BLaER1 (cell line): ENCODE measurements at regions not wholly inside any gene's neighbourhood (a gene's known extent, or its start where the extent isn't known, plus 50 kb on each side); places are given as distances from the start of the nearest gene placed in this dataset.

ENCODE experiments used
- H3K27ac ChIP-seq: shearing (Covaris generic); formaldehyde crosslinking; 2 replicates; pipeline ENCODE4 v1.8.1; 2022
- H3K27me3 ChIP-seq: shearing (Covaris generic); formaldehyde crosslinking; 2 replicates; pipeline ENCODE4 v1.8.1; 2022
- H3K36me3 ChIP-seq: shearing (Covaris generic); formaldehyde crosslinking; 2 replicates; pipeline ENCODE4 v1.8.1; 2022
- H3K4me1 ChIP-seq: shearing (Covaris generic); formaldehyde crosslinking; 2 replicates; pipeline ENCODE4 v1.8.1; 2022
- H3K4me2 ChIP-seq: shearing (Covaris generic); formaldehyde crosslinking; 2 replicates; pipeline ENCODE4 v1.8.1; 2022
- H3K4me3 ChIP-seq: shearing (Covaris generic); formaldehyde crosslinking; 2 replicates; pipeline ENCODE4 v1.8.1; 2022
- H3K9ac ChIP-seq: shearing (Covaris generic); formaldehyde crosslinking; 2 replicates; pipeline ENCODE4 v1.8.1; 2022
- H3K9me3 ChIP-seq: shearing (Covaris generic); formaldehyde crosslinking; 2 replicates; pipeline ENCODE4 v1.8.1; 2022
- H4K20me1 ChIP-seq: shearing (Covaris generic); formaldehyde crosslinking; 2 replicates; pipeline ENCODE4 v1.8.1; 2022
- Cebpa-rat ChIP-seq: shearing (Covaris generic); IDR thresholded peaks from 2 replicates; pipeline ENCODE4 v1.8.1; 2022

- no peaks in the 10 kb centered on the region for H3K9me3 ChIP-seq
- H3K27me3 ChIP-seq, result no peaks in the 10 kb centered on the region
- peaks cover 7% of the 10 kb centered on the region for H3K4me1 ChIP-seq
- no peaks in the 10 kb centered on the region for H4K20me1 ChIP-seq
- no peak for TF ChIP-seq Cebpa-rat
- H3K27ac ChIP-seq, result no peak overlapping the region
- H3K36me3 ChIP-seq, result no peaks in the 10 kb centered on the region
- no peak overlapping the region for H3K4me2 ChIP-seq
- no peak overlapping the region for H3K4me3 ChIP-seq
- H3K9ac ChIP-seq, result no peak overlapping the region
Observed at GRCh38 chr3:22966349-22966748, 236.8 kb upstream of the UBE2E2 start.

- no peak for TF ChIP-seq Cebpa-rat
- H3K4me2 ChIP-seq, result peak overlapping the region; percentile 25; the same call in 1 of the 2 replicates
- no peaks in the 10 kb centered on the region for H3K27me3 ChIP-seq
- H4K20me1 ChIP-seq, result no peaks in the 10 kb centered on the region
- H3K9me3 ChIP-seq, result no peaks in the 10 kb centered on the region
- H3K36me3 ChIP-seq, result no peaks in the 10 kb centered on the region
- H3K27ac ChIP-seq, result no peak overlapping the region
- no peak overlapping the region for H3K9ac ChIP-seq
- no peak overlapping the region for H3K4me3 ChIP-seq
- H3K4me1 ChIP-seq, result peaks cover 7% of the 10 kb centered on the region
Observed at GRCh38 chr3:22969276-22969675, 233.9 kb upstream of the UBE2E2 start.

GRCh38 chr3:22971497-22971896, 231.6 kb upstream of the UBE2E2 start:
- Histone ChIP-seq H3K4me2 (no peak overlapping the region), H3K27ac (no peak overlapping the region), H3K9me3 (no peaks in the 10 kb centered on the region), H3K4me3 (no peak overlapping the region), H3K9ac (no peak overlapping the region), H4K20me1 (no peaks in the 10 kb centered on the region), H3K27me3 (no peaks in the 10 kb centered on the region), H3K36me3 (no peaks in the 10 kb centered on the region), H3K4me1 (peaks cover 7% of the 10 kb centered on the region)
- no peak for TF ChIP-seq Cebpa-rat

- no peak for TF ChIP-seq Cebpa-rat
- H3K9me3 ChIP-seq, result no peaks in the 10 kb centered on the region
- no peaks in the 10 kb centered on the region for H3K36me3 ChIP-seq
- no peaks in the 10 kb centered on the region for H3K27me3 ChIP-seq
- H3K4me2 ChIP-seq, result no peak overlapping the region
- no peak overlapping the region for H3K4me3 ChIP-seq
- no peak overlapping the region for H3K9ac ChIP-seq
- no peaks in the 10 kb centered on the region for H4K20me1 ChIP-seq
- no peaks in the 10 kb centered on the region for H3K4me1 ChIP-seq
- no peak overlapping the region for H3K27ac ChIP-seq
Observed at GRCh38 chr3:22977042-22977441, 226.1 kb upstream of the UBE2E2 start.

- H3K36me3 ChIP-seq, result no peaks in the 10 kb centered on the region
- H3K9ac ChIP-seq, result no peak overlapping the region
- H3K9me3 ChIP-seq, result no peaks in the 10 kb centered on the region
- H3K27me3 ChIP-seq, result no peaks in the 10 kb centered on the region
- no peak overlapping the region for H3K27ac ChIP-seq
- no peaks in the 10 kb centered on the region for H4K20me1 ChIP-seq
- H3K4me3 ChIP-seq, result no peak overlapping the region
- TF ChIP-seq Cebpa-rat, result no peak
- no peak overlapping the region for H3K4me2 ChIP-seq
- no peaks in the 10 kb centered on the region for H3K4me1 ChIP-seq
Observed at GRCh38 chr3:22977650-22978289, 225.4 kb upstream of the UBE2E2 start.

- H3K9me3 ChIP-seq, result no peaks in the 10 kb centered on the region
- no peaks in the 10 kb centered on the region for H3K27me3 ChIP-seq
- no peaks in the 10 kb centered on the region for H3K4me1 ChIP-seq
- H3K27ac ChIP-seq, result no peak overlapping the region
- no peak overlapping the region for H3K4me2 ChIP-seq
- TF ChIP-seq Cebpa-rat, result no peak
- no peak overlapping the region for H3K9ac ChIP-seq
- no peaks in the 10 kb centered on the region for H4K20me1 ChIP-seq
- no peaks in the 10 kb centered on the region for H3K36me3 ChIP-seq
- no peak overlapping the region for H3K4me3 ChIP-seq
Observed at GRCh38 chr3:22979581-22979980, 223.5 kb upstream of the UBE2E2 start.

GRCh38 chr3:22980346-22980745, 222.8 kb upstream of the UBE2E2 start:
- Histone ChIP-seq H3K9me3 (peaks cover under 1% of the 10 kb centered on the region; the same call in 1 of the 2 replicates), H4K20me1 (no peaks in the 10 kb centered on the region), H3K4me2 (no peak overlapping the region), H3K27me3 (no peaks in the 10 kb centered on the region), H3K4me1 (no peaks in the 10 kb centered on the region), H3K4me3 (no peak overlapping the region), H3K9ac (no peak overlapping the region), H3K36me3 (no peaks in the 10 kb centered on the region), H3K27ac (no peak overlapping the region)
- TF ChIP-seq Cebpa-rat, result no peak

GRCh38 chr3:22981166-22981565, 222.0 kb upstream of the UBE2E2 start:
- no peak for TF ChIP-seq Cebpa-rat
- peaks cover 5% of the 10 kb centered on the region; the same call in 1 of the 2 replicates for H3K9me3 ChIP-seq
- no peak overlapping the region for H3K4me2 ChIP-seq
- no peak overlapping the region for H3K4me3 ChIP-seq
- H3K4me1 ChIP-seq, result no peaks in the 10 kb centered on the region
- H3K27ac ChIP-seq, result no peak overlapping the region
- H3K27me3 ChIP-seq, result no peaks in the 10 kb centered on the region
- H3K9ac ChIP-seq, result no peak overlapping the region
- no peaks in the 10 kb centered on the region for H3K36me3 ChIP-seq
- H4K20me1 ChIP-seq, result no peaks in the 10 kb centered on the region

- Histone ChIP-seq H3K4me2 (no peak overlapping the region), H4K20me1 (no peaks in the 10 kb centered on the region), H3K27me3 (no peaks in the 10 kb centered on the region), H3K4me1 (no peaks in the 10 kb centered on the region), H3K4me3 (no peak overlapping the region), H3K36me3 (no peaks in the 10 kb centered on the region), H3K9me3 (peaks cover 5% of the 10 kb centered on the region; the same call in 1 of the 2 replicates), H3K9ac (no peak overlapping the region), H3K27ac (no peak overlapping the region)
- TF ChIP-seq Cebpa-rat, result no peak
Observed at GRCh38 chr3:22981861-22982260, 221.3 kb upstream of the UBE2E2 start.

- no peak for TF ChIP-seq Cebpa-rat
- H3K36me3 ChIP-seq, result no peaks in the 10 kb centered on the region
- no peak overlapping the region for H3K4me3 ChIP-seq
- no peak overlapping the region for H3K9ac ChIP-seq
- H3K9me3 ChIP-seq, result peaks cover 5% of the 10 kb centered on the region; the same call in 1 of the 2 replicates
- H3K4me1 ChIP-seq, result no peaks in the 10 kb centered on the region
- no peaks in the 10 kb centered on the region for H3K27me3 ChIP-seq
- no peaks in the 10 kb centered on the region for H4K20me1 ChIP-seq
- H3K27ac ChIP-seq, result no peak overlapping the region
- no peak overlapping the region for H3K4me2 ChIP-seq
Observed at GRCh38 chr3:22982981-22983587, 220.0 kb upstream of the UBE2E2 start.

GRCh38 chr3:22986958-22987357, 216.2 kb upstream of the UBE2E2 start:
- H3K9me3 ChIP-seq, result peaks cover 20% of the 10 kb centered on the region
- no peak for TF ChIP-seq Cebpa-rat
- H4K20me1 ChIP-seq, result no peaks in the 10 kb centered on the region
- H3K4me2 ChIP-seq, result no peak overlapping the region
- H3K36me3 ChIP-seq, result no peaks in the 10 kb centered on the region
- no peaks in the 10 kb centered on the region for H3K27me3 ChIP-seq
- no peaks in the 10 kb centered on the region for H3K4me1 ChIP-seq
- H3K9ac ChIP-seq, result no peak overlapping the region
- no peak overlapping the region for H3K4me3 ChIP-seq
- no peak overlapping the region for H3K27ac ChIP-seq
